ENCODE measurements at regions not wholly inside any gene's neighbourhood (a gene's known extent, or its start where the extent isn't known, plus 50 kb on each side); places are given as distances from the start of the nearest gene placed in this dataset.

- no peak for TF ChIP-seq CTCF (IDR thresholded peaks at IDR 0.05; ENCODE audit: insufficient read depth, low read depth, low read length, missing control alignments)
- no peak for DNase-seq (ENCODE audit: low read depth)
- H3K4me3 ChIP-seq (ENCODE audit: low read depth, low read length): no peak overlapping the region
Measured at GRCh38 chr4:152107736-152108500, 347.1 kb upstream of the GATB start.

GRCh38 chr4:152106781-152107321 lies 346.0 kb upstream of the GATB start:
- TF ChIP-seq CTCF (IDR thresholded peaks at IDR 0.05; ENCODE audit: insufficient read depth, low read depth, low read length, missing control alignments): no peak
- no peak overlapping the region for H3K4me3 ChIP-seq (ENCODE audit: low read depth, low read length)
- no peak for DNase-seq (ENCODE audit: low read depth)

- DNase-seq (ENCODE audit: low read depth): no peak
- TF ChIP-seq CTCF (IDR thresholded peaks at IDR 0.05; ENCODE audit: insufficient read depth, low read depth, low read length, missing control alignments): no peak
- no peak overlapping the region for H3K4me3 ChIP-seq (ENCODE audit: low read depth, low read length)
Measured at GRCh38 chr4:152106113-152106763, 345.4 kb upstream of the GATB start.

GRCh38 chr4:152104901-152105357 lies 344.1 kb upstream of the GATB start:
- DNase-seq (ENCODE audit: low read depth): no peak
- no peak for TF ChIP-seq CTCF (IDR thresholded peaks at IDR 0.05; ENCODE audit: insufficient read depth, low read depth, low read length, missing control alignments)
- H3K4me3 ChIP-seq (ENCODE audit: low read depth, low read length): no peak overlapping the region

- DNase-seq (ENCODE audit: low read depth): no peak
- TF ChIP-seq CTCF (IDR thresholded peaks at IDR 0.05; ENCODE audit: insufficient read depth, low read depth, low read length, missing control alignments): no peak
- H3K4me3 ChIP-seq (ENCODE audit: low read depth, low read length): no peak overlapping the region
Measured at GRCh38 chr4:152104356-152104755, 343.5 kb upstream of the GATB start.

GRCh38 chr4:152103181-152103901 lies 342.5 kb upstream of the GATB start:
- TF ChIP-seq CTCF (IDR thresholded peaks at IDR 0.05; ENCODE audit: insufficient read depth, low read depth, low read length, missing control alignments): no peak
- DNase-seq (ENCODE audit: low read depth): no peak
- no peak overlapping the region for H3K4me3 ChIP-seq (ENCODE audit: low read depth, low read length)
